Activated naive CD4-positive, alpha-beta T cell treated with anti-CD3 and anti-CD28 coated beads for 36 hours (primary cell): ENCODE measurements at regions not wholly inside any gene's neighbourhood (a gene's known extent, or its start where the extent isn't known, plus 50 kb on each side); places are given as distances from the start of the nearest gene placed in this dataset.
"Not testable (repeated sequence)": the region's sequence is repeated elsewhere in the genome, so short reads cannot be mapped to it uniquely, and the experiment has no call there.

Experiments used
- CTCF ChIA-PET: fragments of 350-600 bp; sonication (Branson Sonifier 250); formaldehyde crosslinking; loops from one replicate; lab custom pipeline; 2021; ENCODE audit warnings: antibody characterized with exemption; lab: Charles Lee
- DNase-seq: peaks from one replicate; pipeline ENCODE4 v3.0.0-alpha.2; 2020
- H3K27ac Mint-ChIP-seq: one replicate; pipeline ENCODE4 v1.8.0; 2021; ENCODE audit warnings: mild to moderate bottlenecking, mixed read lengths
- H3K27me3 Mint-ChIP-seq: one replicate; pipeline ENCODE4 v1.8.0; 2021; ENCODE audit warnings: low read depth, mixed read lengths
- H3K36me3 Mint-ChIP-seq: one replicate; pipeline ENCODE4 v1.8.0; 2021; ENCODE audit warnings: low read depth, mixed read lengths
- H3K4me1 Mint-ChIP-seq: one replicate; pipeline ENCODE4 v1.8.0; 2021; ENCODE audit warnings: low read depth, mixed read lengths
- H3K4me3 Mint-ChIP-seq: one replicate; pipeline ENCODE4 v1.8.0; 2021; ENCODE audit warnings: mild to moderate bottlenecking, moderate library complexity, mixed read lengths
- H3K9me3 Mint-ChIP-seq: one replicate; pipeline ENCODE4 v1.8.0; 2021; ENCODE audit warnings: mixed read lengths
- intact Hi-C: fragments of 100-400 bp; cut with micrococcal nuclease; formaldehyde crosslinking; loops from one replicate; pipeline ENCODE4 v1.15.1; 2023

DNA sequence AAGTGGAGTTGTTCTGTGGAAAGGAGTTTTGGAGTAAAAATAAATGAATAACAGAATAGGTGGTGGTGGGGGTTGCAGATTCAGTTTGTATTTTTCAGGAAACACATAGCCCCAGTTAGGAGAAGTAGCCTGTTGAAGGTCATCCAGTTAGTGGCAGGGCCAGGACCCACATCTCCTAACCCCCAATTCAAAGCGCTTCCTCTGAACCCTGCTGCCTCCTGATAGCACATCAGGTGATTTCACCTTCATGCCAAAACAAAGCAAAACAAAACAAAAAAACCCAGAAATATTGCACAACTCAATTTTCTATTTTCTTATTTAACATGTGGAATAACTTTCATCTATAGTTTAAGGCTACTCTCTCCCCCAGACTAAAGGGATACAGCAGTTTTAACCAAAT is 112.3 kb upstream of the UGP2 start:
- DNase-seq, result no peak
- H3K9me3 Mint-ChIP-seq, result no peaks in the 10 kb centered on the region
- H3K4me1 Mint-ChIP-seq, result no peaks in the 10 kb centered on the region
- H3K27me3 Mint-ChIP-seq, result no peaks in the 10 kb centered on the region
- intact Hi-C loops, result no loop called here
- H3K27ac Mint-ChIP-seq, result no peak overlapping the region
- no peak overlapping the region for H3K4me3 Mint-ChIP-seq
- H3K36me3 Mint-ChIP-seq, result no peaks in the 10 kb centered on the region
- CTCF ChIA-PET, result no interaction called here

DNA sequence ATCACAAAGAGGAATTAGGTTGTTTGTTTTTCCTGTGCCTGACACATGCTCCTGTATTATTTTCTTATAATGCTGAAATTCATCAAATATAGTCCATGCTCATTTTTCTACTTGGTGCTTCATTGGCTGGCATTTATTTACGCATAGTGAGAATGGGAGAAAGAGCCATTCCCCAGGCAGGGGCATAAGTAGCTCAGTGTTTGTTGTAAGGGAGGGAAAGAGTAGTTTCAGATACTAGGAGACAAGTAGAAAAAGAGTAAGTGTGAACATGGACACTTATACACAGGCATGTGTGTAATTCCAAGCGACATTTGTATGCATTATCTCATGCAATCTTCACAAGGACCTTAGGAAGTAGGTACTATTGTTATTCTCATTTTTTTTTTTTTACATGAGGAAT is 111.9 kb upstream of the UGP2 start:
- Mint-ChIP-seq H3K9me3 (no peaks in the 10 kb centered on the region), H3K36me3 (no peaks in the 10 kb centered on the region), H3K4me1 (no peaks in the 10 kb centered on the region), H3K4me3 (no peak overlapping the region), H3K27me3 (no peaks in the 10 kb centered on the region), H3K27ac (no peak overlapping the region)
- DNase-seq, result no peak
- intact Hi-C loops, result no loop called here
- CTCF ChIA-PET, result no interaction called here

DNA sequence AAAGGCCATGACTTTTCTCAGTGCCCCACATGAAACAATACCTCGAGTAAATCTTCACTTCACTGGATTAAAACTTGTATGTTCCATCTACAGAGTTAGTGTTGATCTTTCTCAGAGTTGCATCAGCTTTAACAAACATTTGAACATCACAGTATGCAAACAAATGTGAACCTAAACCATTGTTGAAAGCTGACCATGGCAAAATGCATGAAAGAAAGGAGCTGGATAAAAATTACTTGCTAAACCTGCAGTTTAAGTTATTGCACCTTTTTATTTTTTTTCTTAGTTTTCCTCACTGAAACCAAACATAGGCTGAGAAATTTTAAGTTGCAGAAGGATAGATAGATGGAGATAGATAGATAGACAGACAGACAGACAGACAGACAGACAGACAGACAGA is 107.2 kb upstream of the UGP2 start:
- peaks cover 4% of the 10 kb centered on the region for H3K4me1 Mint-ChIP-seq
- H3K27ac Mint-ChIP-seq, result no peak overlapping the region
- H3K27me3 Mint-ChIP-seq, result no peaks in the 10 kb centered on the region
- no peaks in the 10 kb centered on the region for H3K9me3 Mint-ChIP-seq
- H3K4me3 Mint-ChIP-seq, result no peak overlapping the region
- intact Hi-C loops, result no loop called here
- CTCF ChIA-PET, result interaction anchor here (0.7 to 1.0 kb wide), 2 partner anchors 59 to 68 kb away, joined by 3 read pairs; no protein-coding TSS in a partner anchor
- DNase-seq, result no peak
- no peaks in the 10 kb centered on the region for H3K36me3 Mint-ChIP-seq

DNA sequence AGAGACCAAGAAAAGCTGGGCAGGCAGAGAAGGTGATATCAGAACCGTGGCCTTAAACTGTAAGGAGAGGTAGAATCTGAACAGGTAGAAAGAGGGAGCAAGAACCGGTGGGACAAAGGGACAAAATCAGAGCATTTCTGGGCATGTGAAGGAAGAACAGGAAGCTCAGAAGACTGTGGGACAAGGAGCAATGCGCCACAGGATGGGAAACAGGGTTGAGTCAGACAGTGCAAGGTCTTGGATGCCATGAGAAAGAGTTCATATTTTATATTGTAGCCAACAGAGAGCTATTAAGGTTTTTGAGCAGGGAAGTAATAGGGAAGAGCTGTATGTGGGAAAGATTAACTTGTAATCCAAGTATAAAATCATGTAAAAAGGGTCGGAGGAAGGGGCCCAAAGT is 106.4 kb upstream of the UGP2 start:
- H3K4me1 Mint-ChIP-seq, result peaks cover 4% of the 10 kb centered on the region
- intact Hi-C loops, result no loop called here
- no peaks in the 10 kb centered on the region for H3K9me3 Mint-ChIP-seq
- H3K36me3 Mint-ChIP-seq, result no peaks in the 10 kb centered on the region
- CTCF ChIA-PET, result interaction anchor here (1.0 kb wide), 1 partner anchor 58 kb away, joined by 3 read pairs; no protein-coding TSS in a partner anchor
- no peak overlapping the region for H3K4me3 Mint-ChIP-seq
- no peak for DNase-seq
- H3K27ac Mint-ChIP-seq, result no peak overlapping the region
- H3K27me3 Mint-ChIP-seq, result no peaks in the 10 kb centered on the region

DNA sequence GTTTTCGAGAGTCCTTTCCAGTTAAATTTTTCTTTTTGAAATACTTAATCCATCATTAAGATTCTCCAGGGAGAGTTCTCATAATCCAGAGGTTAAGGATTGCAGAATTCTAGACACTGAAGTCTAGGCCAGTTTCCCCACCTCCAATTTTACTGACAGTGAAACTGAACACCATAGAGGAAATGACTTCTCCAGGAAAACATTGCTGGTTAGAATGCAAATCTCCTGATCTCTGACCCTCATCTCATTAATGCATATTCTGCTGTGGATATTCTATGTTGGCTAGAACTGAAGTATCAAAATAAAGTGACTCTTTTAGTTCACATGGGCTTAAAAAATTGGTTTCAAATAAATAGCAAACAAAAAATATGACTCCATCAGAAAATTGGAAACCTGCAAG is 105.8 kb upstream of the UGP2 start:
- CTCF ChIA-PET, result no interaction called here
- H3K4me1 Mint-ChIP-seq, result peaks cover 4% of the 10 kb centered on the region
- no peaks in the 10 kb centered on the region for H3K9me3 Mint-ChIP-seq

DNA sequence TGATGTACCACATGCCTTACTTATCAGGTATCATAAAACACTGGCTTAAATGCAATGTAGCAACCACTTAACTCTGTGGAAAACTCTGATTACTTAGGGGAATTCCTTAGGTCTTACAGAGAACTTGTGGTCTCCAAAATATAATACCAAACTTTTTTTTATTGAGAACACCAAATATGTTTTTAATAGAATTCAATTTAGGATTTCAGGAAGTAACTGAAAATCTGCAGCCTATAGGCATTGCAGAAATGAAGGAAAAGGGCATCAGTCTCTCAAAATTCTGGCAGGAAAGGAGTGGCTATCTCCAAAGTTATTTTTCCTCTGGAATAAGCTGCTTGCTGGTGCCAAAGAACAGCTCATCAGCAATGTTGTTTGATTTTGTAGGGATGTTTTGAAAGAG is 105.3 kb upstream of the UGP2 start:
- Mint-ChIP-seq H3K9me3 (no peaks in the 10 kb centered on the region), H3K4me1 (peaks cover 4% of the 10 kb centered on the region)
- intact Hi-C loops, result no loop called here

More for the DNA sequence above, 105.8 kb upstream of the UGP2 start:
- intact Hi-C loops, result no loop called here
- Mint-ChIP-seq H3K4me3 (no peak overlapping the region), H3K36me3 (no peaks in the 10 kb centered on the region), H3K27me3 (no peaks in the 10 kb centered on the region), H3K27ac (no peak overlapping the region)
- DNase-seq, result no peak

DNA sequence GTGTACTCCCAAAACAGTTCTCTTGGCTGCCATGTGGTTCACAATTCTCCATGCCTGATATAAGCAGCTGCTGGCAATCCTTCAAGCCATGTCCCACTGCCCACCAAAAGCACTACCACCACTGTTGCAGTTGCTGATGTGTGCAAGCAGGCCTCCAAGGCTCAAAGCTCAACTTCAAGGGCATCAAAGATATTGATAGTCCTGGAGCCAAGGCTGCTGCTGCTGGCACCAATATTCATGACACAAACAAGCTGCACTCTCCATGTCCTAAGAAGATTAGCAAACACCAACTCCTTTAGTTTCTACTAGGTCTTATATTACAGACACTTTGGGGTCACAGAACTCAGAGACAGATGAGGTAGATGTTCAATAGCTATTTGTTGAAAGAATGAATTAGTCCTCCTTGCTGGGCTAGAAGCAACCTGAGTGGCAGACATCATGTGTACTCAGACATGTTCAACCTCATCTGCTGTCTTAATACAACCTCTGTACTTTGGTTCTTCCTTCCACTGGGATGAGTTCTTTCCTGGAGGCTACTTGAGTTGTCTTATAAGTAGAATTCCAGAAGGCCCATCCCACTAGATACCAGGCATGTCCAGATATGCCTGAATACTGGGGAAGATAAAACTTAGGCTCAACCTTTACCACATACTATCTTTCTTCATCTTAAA is 104.5 kb upstream of the UGP2 start:
- H3K4me3 Mint-ChIP-seq, result no peak overlapping the region
- CTCF ChIA-PET, result no interaction called here

More for the DNA sequence above, 105.3 kb upstream of the UGP2 start:
- Mint-ChIP-seq H3K27me3 (no peaks in the 10 kb centered on the region), H3K27ac (no peak overlapping the region), H3K4me3 (no peak overlapping the region), H3K36me3 (no peaks in the 10 kb centered on the region)
- CTCF ChIA-PET, result no interaction called here
- DNase-seq, result no peak

DNA sequence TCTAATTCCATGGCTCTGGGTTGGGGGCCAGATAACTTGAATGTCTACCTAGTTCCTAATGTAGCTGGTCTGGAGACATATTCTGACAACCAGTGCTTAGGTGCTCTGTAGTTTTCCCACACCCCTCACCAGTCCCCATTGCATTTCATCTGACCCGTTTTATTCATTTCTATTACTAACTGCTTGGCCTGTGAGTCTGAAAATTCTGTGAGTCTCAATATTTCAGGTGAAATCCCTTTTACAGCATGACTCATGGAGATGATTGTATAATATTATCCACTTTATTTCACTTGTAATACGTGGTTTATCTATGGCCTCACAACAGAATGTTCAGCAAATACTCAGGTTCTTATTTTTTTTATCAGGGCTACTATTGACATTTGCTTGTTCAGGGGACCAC is 103.7 kb upstream of the UGP2 start:
- H3K4me1 Mint-ChIP-seq, result peaks cover 4% of the 10 kb centered on the region
- intact Hi-C loops, result loop anchor here (2.0 kb wide), 1 partner anchor 39 kb away; no protein-coding TSS in a partner anchor
- no peak for DNase-seq
- no peaks in the 10 kb centered on the region for H3K36me3 Mint-ChIP-seq
- no peak overlapping the region for H3K4me3 Mint-ChIP-seq
- CTCF ChIA-PET, result no interaction called here
- H3K27me3 Mint-ChIP-seq, result no peaks in the 10 kb centered on the region
- H3K9me3 Mint-ChIP-seq, result no peaks in the 10 kb centered on the region
- no peak overlapping the region for H3K27ac Mint-ChIP-seq

More for the DNA sequence above, 104.5 kb upstream of the UGP2 start:
- intact Hi-C loops, result no loop called here
- Mint-ChIP-seq H3K9me3 (no peaks in the 10 kb centered on the region), H3K36me3 (no peaks in the 10 kb centered on the region), H3K27ac (no peak overlapping the region), H3K27me3 (no peaks in the 10 kb centered on the region), H3K4me1 (peaks cover 4% of the 10 kb centered on the region)
- no peak for DNase-seq

DNA sequence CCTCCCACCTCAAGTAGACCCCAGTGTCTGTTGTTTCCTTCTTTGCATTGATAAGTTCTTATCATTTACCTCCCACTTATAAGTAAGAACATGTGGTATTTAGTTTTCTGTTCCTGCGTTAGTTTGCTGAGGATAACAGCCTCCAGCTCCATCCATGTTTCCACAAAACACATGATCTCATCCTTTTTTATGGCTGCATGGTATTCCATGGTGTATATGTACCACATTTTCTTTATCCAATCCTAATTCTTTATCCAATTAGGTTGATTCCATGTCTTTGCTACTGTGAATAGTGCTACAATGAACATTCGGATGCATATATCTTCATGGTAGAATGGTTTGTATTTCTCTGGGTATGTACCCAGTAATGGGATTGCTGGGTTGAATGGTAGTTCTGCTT is 102.5 kb upstream of the UGP2 start:
- DNase-seq, result not testable (repeated sequence)
- CTCF ChIA-PET, result interaction anchor here (0.6 kb wide), 1 partner anchor 96 kb away, joined by 5 read pairs; no protein-coding TSS in a partner anchor
- intact Hi-C loops, result loop anchor here (2.0 kb wide), 1 partner anchor 40 kb away; no protein-coding TSS in a partner anchor

DNA sequence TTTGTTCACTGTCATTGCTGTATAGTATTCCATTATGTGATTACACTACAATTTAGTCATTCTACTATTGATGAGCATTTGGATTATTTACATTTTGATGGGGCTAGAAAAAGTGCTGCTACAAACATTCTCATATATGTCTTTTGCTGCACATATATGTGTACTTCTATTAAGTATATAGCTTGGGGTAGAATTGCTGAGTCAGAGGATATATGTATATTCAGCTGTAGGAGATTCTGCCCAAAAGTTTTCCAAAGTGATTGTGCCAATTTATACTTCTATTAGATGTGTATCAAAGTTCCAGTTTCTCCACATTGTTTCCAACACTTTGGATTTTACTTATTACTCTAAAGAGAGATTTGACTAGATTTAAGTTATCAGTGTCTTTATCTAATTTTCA is 101.7 kb upstream of the UGP2 start:
- Mint-ChIP-seq H3K27ac (no peak overlapping the region), H3K4me1 (peaks cover 4% of the 10 kb centered on the region), H3K27me3 (no peaks in the 10 kb centered on the region), H3K9me3 (no peaks in the 10 kb centered on the region), H3K4me3 (no peak overlapping the region), H3K36me3 (no peaks in the 10 kb centered on the region)
- intact Hi-C loops, result no loop called here
- CTCF ChIA-PET, result no interaction called here
- DNase-seq, result no peak

More for the DNA sequence above, 102.5 kb upstream of the UGP2 start:
- not testable (repeated sequence) for H3K27ac Mint-ChIP-seq, H3K36me3 Mint-ChIP-seq, H3K4me3 Mint-ChIP-seq, H3K27me3 Mint-ChIP-seq, H3K9me3 Mint-ChIP-seq, H3K4me1 Mint-ChIP-seq

DNA sequence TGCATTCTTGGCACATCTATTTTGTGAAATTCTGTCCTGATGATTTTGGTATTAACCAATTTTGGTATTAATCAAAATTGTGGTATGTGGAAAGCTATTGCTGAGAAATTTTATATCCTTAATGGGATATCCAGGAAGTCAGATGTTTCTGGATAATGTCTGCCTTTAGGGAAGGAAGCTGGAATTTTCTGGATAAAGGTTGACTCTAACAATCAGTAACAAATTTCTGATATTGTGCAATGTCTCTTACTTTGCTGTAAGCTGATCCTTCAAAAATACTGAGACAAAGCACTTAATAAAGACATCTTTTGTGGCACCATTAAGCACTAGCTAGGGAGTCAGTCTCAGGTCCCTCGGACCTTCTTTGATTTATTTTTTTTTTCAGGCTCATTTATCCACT is 100.8 kb upstream of the UGP2 start:
- CTCF ChIA-PET, result interaction anchor here (1.4 kb wide), 1 partner anchor 120 kb away, joined by 4 read pairs; no protein-coding TSS in a partner anchor
- Mint-ChIP-seq H3K27ac (no peak overlapping the region), H3K4me3 (no peak overlapping the region), H3K36me3 (no peaks in the 10 kb centered on the region), H3K4me1 (peaks cover 4% of the 10 kb centered on the region), H3K9me3 (no peaks in the 10 kb centered on the region), H3K27me3 (no peaks in the 10 kb centered on the region)
- intact Hi-C loops, result no loop called here
- DNase-seq, result no peak

DNA sequence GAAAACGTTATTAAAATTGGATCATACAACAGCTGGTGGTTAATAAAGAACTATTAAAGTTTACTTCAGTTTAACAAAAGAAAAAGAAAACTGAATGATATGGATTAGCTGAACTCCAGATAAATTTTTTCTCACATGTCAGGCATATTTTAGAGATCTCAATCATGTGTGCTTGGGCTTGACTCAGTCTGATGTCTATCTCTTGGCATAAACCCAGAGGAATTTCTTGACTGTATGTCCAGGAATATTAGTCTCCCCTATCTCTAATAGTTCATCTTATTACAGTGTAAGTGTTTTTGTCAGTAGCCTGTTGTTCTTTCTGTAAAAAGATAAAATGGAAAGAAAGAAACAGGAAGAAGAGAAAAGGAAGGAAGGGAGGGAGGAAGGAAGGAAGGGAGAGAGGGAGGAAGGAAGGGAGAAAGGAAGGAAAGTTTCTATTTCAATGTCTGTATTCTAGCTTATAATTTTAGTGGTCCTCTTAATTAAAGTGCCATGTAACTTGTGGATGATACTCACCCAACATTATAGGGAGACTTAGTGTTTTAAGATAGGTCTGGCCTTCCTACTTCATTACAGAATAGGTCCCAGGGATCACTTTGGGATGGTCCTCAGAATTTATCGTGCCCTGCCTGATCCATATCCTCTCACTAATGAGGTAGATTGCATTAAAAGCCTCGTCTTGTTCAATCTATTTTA is 99.7 kb upstream of the UGP2 start:
- CTCF ChIA-PET, result interaction anchor here (0.6 to 1.4 kb wide), 2 partner anchors 26 to 119 kb away, joined by 3 to 4 read pairs; no protein-coding TSS in a partner anchor
- intact Hi-C loops, result no loop called here

More for the DNA sequence above, 99.7 kb upstream of the UGP2 start:
- Mint-ChIP-seq H3K27ac (no peak overlapping the region), H3K36me3 (no peaks in the 10 kb centered on the region), H3K9me3 (peaks cover 4% of the 10 kb centered on the region), H3K27me3 (no peaks in the 10 kb centered on the region), H3K4me3 (no peak overlapping the region), H3K4me1 (peaks cover 4% of the 10 kb centered on the region)
- no peak for DNase-seq
